ENCODE measurements at regions not wholly inside any gene's neighbourhood (a gene's known extent, or its start where the extent isn't known, plus 50 kb on each side); places are given as distances from the start of the nearest gene placed in this dataset.
"Not testable (repeated sequence)": the region's sequence is repeated elsewhere in the genome, so short reads cannot be mapped to it uniquely, and the experiment has no call there.

DNA sequence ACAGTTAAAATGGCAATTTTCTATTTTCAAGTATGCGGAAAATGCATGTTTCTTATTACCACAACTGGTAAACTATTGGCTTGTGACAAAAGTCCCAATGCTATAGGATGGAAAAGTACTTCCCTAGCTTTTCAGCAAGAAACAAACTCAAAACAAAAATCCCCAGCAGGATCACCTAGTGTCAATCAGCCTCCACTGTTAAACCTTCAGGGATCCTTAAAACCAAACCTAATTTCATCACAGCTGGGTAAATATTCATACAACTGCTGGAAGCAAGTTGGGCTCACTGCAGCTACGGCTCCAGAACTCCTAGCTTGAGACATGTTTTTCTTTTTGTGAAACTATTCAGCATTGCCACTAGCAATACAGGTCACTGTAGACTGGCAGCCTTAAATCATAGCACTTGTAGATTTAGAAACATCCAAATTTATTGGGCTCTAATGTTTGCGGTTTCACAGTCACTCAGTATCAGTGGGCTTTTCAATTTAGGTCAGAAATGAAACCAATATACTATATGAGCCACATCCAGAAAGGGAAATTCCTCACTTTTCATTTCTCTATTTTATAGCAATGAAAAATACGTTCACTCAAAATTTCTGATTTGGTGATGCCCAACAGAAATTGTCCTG, 145.2 kb upstream of the ANK3 start:
- intact Hi-C loops (cut with DNase I), result no loop called here
- DNase-seq (ENCODE audit: low spot score) (no peak), ATAC-seq (no peak)

DNA sequence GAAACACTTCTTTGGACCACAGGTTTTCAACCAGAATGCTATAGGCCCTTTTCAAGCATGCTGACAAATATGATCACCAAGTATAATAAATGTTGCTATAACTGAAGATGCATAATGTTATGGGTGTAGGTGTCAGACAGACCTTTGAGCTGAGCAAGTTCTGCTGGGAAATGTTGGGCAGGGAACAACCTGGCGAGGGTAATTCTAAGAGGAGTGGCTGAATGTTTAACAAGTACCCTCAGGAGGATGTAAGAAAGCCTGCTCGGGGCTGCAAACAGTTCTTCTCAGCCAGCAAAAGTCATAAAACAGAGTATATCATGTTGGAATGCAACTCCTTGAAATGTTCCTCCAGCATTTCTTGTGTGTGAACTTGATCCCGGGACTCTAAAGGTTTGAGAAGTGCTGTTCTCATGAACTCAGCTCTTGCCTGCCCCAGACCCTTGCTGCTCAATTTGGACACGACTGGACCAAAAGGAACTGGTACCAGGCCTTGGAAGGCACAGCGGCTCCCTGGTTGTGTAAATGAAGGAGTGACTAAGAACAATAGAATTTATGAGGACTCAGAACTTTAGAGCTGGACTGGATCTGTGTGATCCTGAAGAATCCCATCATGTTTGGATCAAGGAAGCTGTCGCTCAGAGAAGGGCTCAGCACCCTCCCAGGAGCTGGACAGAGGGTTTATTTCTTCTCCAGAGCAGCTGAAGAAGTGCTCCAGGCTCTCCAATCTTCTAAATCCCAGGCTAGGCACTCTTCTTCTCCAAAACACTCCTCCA, 143.2 kb upstream of the ANK3 start:
- intact Hi-C loops (cut with DNase I), result no loop called here

DNA sequence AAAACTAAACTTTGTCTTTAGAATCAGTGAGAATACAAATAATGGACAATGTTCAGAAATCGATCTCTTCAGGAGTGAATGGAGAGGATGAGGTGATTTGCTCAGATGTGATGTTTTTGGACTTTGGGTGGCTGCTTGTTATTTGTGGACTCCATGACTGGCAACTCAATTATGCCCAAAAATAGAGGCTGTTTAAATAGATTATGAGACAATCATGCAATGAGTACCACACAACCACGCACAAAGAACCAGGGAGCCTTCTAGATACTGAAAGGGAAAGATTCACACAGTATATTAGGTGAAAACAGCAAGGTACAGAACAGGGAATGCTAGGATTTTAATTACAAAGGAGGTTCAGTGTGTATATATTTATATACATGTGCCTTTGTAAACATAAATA, 141.3 kb upstream of the ANK3 start:
- no peak for ATAC-seq
- no peak for DNase-seq (ENCODE audit: low spot score)

More for the DNA sequence above, 143.2 kb upstream of the ANK3 start:
- no peak for ATAC-seq
- no peak for DNase-seq (ENCODE audit: low spot score)

DNA sequence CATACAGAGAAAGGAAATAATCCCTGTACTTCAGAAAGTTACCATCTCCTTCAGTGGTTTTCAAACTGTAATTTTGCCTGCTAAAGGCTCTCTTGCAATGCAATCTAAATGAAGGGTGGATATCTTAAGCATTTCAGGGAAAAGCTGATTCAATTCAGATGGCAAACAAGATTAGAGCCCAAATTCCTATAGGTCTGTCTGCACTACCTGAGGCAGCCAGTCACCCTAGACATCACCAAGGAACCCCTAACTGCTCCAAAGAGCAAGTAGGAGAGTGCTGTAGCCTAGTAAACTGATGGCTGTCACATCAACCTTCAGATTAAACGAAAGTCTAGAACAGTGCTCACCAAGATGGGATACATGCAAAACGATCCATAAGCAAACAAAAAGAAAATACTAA, 138.0 kb upstream of the ANK3 start:
- intact Hi-C loops (cut with DNase I), result no loop called here
- ATAC-seq (no peak), DNase-seq (ENCODE audit: low spot score) (no peak)

More for the DNA sequence above, 141.3 kb upstream of the ANK3 start:
- intact Hi-C loops (cut with DNase I), result no loop called here

DNA sequence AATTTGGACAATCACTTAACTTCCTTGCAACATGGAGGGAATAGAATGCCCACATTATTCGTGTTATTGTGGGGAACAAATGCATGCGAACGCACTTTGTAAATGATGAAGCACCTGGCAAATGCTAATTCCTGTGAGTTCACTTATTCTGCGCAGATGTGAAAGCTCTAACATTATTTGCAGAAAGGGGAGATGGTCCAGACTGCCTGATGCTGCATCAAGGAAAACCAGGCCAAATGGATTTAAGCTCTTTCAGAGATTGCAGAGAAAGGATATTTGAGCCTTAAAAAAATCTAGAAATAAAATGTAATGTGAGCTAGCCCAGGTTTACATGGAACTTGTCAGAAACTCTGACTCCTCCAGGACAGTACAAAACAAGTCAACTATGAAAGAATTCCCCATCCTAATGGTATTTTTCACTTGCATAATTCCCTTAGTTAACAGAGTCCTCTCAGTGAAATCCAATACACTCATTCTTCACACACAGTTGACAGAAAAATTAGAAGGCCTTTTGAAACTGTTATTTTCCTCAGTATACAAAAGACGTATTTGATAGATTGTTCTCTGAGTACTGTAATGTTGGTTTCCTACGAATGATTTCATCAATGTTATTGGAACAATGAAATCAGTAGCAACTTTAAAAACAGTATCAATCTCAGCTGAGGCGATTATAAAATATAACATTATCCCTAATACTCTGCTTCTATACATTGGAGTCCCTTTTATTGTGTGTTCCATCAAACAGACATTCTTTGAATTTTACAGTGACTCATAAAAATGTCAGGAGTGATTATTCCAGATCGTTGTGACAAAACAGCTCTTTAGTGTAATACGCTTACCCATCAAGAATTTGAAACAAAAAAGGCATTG, 136.3 kb upstream of the ANK3 start:
- DNase-seq (ENCODE audit: low spot score), result no peak

DNA sequence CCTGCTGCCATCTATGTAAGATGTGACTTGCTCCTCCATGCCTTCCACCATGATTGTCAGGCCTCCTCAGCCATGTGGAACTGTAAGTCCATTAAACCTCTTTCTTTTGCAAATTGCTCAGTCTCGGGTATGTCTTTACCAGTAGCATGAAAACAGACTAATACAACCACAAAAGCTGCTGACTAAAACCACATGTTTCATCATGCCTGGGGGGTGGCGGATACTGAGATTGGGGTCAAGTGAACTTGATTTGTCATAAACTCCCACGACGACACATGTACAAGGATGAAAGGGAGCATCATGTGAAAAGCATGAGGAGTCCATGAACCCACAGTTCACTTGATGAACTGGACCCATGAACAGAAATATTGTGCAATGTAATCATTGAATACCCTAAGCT, 134.9 kb upstream of the ANK3 start:
- DNase-seq (ENCODE audit: low spot score) (no peak), ATAC-seq (no peak)
- intact Hi-C loops (cut with DNase I), result no loop called here

More for the DNA sequence above, 136.3 kb upstream of the ANK3 start:
- ATAC-seq, result no peak
- intact Hi-C loops (cut with DNase I), result no loop called here

DNA sequence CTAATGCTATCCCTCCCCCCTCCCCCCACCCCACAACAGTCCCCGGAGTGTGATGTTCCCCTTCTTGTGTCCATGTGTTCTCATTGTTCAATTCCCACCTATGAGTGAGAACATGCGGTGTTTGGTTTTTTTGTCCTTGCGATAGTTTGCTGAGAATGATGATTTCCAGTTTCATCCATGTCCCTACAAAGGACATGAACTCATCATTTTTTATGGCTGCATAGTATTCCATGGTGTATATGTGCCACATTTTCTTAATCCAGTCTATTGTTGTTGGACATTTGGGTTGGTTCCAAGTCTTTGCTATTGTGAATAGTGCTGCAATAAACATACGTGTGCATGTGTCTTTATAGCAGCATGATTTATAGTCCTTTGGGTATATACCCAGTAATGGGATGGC, 133.7 kb upstream of the ANK3 start:
- intact Hi-C loops (cut with DNase I); ATAC-seq; DNase-seq (ENCODE audit: low spot score): not testable (repeated sequence)

DNA sequence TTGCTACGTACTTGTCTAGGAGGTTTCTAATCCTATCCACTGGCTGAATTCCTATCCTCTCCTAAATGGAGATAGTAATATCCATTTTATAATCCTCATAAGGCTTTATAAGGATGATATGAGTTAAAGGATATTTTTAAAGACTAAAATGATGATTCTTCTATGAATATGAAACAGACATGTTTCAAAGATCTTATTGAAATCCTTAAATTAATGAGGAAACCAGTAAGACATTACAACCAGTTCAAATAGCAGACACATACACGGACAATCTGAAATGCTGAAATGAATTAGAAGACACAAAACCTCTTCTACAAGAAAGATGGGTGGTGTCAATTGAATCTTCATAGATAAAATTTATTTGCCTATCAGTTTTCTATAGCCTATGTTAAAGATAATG, 132.9 kb upstream of the ANK3 start:
- no peak for DNase-seq (ENCODE audit: low spot score)
- intact Hi-C loops (cut with DNase I), result no loop called here

DNA sequence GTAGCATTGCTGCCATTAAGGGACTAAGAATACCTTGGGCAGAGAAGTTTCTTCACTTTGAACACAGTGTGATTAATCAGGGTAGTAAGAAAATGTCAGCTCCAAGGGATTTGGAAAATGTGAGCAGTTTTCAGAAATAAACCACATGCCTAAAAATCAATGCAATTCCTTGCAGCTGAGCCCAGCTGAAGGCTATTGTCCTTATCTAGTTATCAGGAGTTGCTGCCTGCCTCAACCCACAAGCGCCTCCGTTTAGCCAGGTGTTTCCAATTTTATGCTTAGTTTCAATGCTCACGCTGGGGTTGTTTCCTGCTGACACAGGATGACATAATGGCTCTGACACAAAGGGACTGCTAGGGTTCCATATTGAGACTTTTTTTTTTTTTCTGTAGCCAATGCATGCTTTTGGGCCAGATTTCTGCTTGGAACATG, 132.3 kb upstream of the ANK3 start:
- intact Hi-C loops (cut with DNase I), result no loop called here
- DNase-seq (ENCODE audit: low spot score), result no peak
- ATAC-seq, result no peak

More for the DNA sequence above, 132.9 kb upstream of the ANK3 start:
- ATAC-seq, result no peak

DNA sequence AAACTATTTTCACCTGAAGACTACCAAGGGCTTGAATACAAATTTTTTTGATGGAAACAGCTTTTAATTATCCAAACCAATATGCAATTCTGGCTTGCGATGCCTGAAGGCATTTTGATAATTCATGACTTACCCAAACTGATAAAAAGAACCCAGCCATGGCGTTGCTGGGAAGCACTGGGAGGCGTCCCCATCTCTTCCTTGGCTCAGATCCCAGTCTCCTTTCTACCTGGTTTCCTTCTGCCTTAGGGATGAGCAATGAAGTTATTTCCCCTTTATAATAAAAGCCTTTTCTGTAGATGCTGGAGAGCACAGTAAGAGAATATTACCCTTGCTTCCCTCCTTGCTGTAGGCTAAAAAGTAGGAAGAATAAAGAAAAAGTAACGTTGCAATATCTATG, 129.1 kb upstream of the ANK3 start:
- no peak for DNase-seq (ENCODE audit: low spot score)
- intact Hi-C loops (cut with DNase I), result no loop called here
- no peak for ATAC-seq

DNA sequence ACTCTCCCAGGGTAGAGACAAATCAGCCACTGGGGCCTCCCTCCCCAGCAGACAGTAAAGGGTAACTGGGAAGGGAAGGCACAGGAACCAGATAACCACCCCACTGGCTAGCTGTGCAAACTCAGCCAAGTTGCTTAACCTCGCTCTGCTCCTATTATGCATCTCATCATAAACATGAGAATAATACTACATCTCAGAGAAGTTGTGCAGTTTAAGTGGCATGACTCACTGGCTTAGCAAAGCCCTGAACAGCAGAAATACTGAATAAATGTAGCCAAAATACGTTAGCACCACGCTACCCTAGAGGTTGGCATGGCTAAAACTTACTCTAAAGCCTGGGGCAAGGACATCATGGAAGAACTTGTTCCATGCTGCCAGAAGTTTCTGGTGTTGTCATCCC, 128.1 kb upstream of the ANK3 start:
- ATAC-seq (no peak), DNase-seq (ENCODE audit: low spot score) (no peak)
- intact Hi-C loops (cut with DNase I), result no loop called here

DNA sequence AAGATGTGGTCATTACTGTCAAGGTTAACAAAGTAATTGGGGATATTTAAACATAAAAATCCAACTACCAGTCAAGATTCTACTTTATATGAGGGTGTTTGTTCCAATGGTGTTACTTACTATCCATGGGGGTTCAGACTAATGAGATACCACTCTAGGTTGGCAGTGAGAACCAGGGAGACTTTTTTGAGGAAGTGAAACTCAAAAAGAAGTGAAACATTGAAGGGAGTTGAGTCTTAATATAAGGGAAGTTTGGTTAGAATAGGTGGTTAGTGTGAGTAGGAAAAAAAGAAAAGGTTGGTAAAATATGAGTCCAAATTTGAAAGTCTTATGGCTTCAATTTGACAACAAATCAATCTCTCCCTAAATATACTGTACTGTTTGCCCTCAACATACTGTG, 123.6 kb upstream of the ANK3 start:
- ATAC-seq (no peak), DNase-seq (ENCODE audit: low spot score) (no peak)

DNA sequence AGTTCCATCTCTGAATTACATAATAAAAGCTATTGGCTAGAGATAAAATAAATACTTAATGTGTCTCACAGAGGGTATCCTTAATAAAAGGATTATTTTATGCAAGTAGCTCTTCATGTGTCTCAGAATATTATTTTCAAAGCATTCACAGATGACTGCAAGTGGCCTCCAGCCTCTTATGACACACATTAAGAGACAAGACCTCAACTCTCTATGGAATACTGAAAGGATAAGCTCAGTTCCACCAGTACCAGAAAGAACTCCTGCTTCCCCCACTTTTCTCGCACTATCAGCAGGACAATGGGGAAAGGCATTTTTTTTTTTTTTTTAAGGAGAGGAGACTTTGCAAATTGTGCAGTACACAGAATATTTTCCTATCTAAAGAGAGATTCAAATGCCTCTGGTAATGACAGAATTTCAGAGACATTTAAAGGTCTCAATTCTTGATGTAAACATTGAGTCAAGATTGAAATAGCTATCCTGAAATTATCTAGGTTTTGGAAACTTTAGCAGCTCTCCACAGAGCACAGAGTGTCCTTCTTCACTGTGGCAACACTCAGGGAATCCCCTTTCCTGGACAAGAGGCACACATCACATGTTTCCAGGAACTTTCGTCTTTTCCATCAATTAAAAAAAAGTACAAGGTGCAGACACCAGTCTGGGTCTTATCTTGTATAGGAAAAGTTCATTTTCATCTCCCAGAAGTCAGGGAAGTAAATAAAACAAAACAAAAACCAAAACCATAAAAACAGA, 122.0 kb upstream of the ANK3 start:
- no peak for ATAC-seq
- DNase-seq (ENCODE audit: low spot score), result no peak

More for the DNA sequence above, 123.6 kb upstream of the ANK3 start:
- intact Hi-C loops (cut with DNase I), result no loop called here

DNA sequence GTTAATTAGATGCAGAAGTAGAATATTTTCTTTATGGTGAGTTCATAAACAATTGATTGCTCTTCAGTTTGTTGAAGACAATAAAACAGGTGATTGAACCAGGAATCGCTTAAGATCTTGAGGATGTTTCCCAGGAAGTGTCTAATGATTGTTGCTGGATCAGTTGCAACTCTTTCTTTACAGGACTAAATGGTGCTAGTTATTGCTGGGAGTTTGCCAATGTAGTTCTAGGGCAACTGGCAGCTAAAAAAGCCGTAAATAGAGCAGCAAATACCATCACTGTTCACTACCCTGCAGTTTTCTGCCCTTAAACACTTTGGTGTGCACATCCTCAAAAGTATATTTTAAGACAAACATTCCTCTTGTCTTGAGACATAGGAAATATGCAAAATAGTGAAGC, 119.2 kb upstream of the ANK3 start:
- DNase-seq (ENCODE audit: low spot score), result no peak
- intact Hi-C loops (cut with DNase I), result no loop called here
- ATAC-seq, result no peak

More for the DNA sequence above, 122.0 kb upstream of the ANK3 start:
- intact Hi-C loops (cut with DNase I), result no loop called here

DNA sequence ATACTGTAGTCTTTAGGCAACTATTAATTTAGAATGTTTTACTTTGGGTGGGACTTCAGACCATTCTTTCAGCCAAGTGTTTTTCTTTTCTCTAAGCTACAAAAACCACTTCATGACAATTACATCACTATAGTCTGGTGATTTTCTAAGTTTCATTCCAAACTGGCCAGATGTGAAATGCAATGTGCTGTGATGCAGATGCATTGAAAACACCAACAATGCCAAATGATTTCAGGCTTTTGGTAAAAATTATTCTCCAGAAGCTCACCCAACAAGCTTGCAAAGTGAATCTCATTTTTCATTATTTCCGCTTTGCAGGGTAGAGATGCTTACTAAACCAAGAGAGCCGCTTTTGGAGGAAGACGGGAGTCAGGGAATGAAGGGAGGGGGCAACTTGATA, 118.4 kb upstream of the ANK3 start:
- ATAC-seq, result no peak
- intact Hi-C loops (cut with DNase I), result no loop called here
- no peak for DNase-seq (ENCODE audit: low spot score)

DNA sequence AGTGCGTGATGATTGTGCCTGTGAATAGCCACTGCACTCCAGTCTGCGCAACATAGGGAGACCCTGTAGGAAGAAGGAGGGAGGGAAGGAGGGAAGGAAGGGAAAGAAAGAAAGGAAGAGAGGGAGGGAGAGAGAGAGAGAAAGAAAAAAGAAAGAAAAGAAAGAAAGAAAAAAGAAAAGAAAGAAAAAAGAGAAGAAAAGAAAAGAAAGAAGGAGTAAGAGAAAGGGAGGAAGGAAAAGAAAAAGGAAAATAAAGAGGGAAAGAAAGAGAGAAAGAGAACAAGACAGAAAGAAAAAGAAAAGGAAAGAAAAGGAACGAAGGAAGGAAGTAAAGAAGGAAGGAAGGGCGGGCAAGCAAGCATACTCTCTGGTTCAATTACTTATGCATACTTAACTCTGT, 112.9 kb upstream of the ANK3 start:
- intact Hi-C loops (cut with DNase I), result no loop called here
- ATAC-seq (no peak), DNase-seq (ENCODE audit: low spot score) (no peak)

DNA sequence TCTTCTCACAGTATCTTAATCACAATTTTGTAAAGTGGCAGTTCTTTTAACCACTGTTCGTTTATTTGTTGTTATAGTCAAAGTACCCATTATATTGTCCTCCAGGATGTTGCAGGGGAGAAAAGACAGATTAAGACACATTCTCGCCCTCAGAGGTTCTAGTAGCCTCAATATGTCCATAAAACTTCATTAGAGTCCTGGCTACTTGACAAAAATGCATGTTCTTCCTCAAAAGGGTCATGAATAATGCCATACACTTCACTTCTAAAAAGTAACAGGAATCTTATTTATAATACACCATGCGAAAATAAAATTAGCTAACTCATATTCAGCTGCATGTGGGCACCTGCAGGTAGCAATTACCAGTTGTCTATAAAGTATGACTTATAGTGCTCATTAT, 109.3 kb upstream of the ANK3 start:
- ATAC-seq (no peak), DNase-seq (ENCODE audit: low spot score) (no peak)
- intact Hi-C loops (cut with DNase I), result no loop called here

DNA sequence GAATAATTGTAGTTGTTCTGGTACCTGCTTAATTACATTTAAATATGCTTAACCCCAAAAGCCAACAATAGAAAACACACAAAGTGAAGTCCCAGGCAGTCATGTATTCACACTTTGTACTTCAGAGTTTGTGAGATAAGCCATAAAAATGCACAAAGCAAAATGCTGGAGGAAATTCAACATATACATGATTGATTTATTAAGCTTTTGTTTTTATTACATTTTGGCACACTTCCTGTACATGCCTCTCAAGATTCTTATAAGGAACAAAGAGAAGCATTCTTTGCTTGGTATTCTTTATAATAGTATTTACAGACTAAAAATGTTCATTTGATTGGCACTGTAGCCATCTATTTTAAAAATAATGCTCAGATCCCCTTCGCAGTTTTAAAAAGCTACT, 107.7 kb upstream of the ANK3 start:
- DNase-seq (ENCODE audit: low spot score) (no peak), ATAC-seq (no peak)
- intact Hi-C loops (cut with DNase I), result no loop called here

DNA sequence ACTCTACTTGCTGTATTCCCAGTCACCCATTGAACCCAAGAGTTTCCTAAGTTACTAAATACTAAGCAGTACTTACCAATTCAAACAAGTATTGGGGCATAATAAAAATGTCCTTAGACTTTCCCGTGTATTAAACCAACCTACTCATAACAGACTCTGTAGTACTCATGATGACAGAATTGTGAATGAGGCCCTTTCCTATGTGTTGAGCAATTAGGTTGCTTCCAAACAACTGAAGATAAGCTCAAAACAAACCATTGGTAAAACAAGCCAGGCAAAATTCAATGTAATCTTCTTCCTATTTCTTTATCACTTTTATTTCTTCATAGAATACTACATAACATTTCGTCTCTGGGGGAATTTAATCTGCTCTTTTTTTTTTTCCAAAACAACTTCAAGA, 106.5 kb upstream of the ANK3 start:
- ATAC-seq, result no peak
- DNase-seq (ENCODE audit: low spot score), result no peak
- intact Hi-C loops (cut with DNase I), result no loop called here
